Stimulated activated CD8-positive, alpha-beta memory T cell treated with anti-CD3 and anti-CD28 coated beads, Interleukin-12 subunit alpha, Interleukin-12 subunit beta, amount 100 ng/mL, for 24 hours (primary cell): ENCODE measurements at regions not wholly inside any gene's neighbourhood (a gene's known extent, or its start where the extent isn't known, plus 50 kb on each side); places are given as distances from the start of the nearest gene placed in this dataset.
"Not testable (repeated sequence)": the region's sequence is repeated elsewhere in the genome, so short reads cannot be mapped to it uniquely, and the experiment has no call there.

Experiments used
- DNase-seq: peaks from one replicate; pipeline ENCODE4 v3.0.0-alpha.2; 2020; ENCODE audit errors: extremely low read depth

GRCh38 chr15:36406366-36406765, 173.1 kb upstream of the CDIN1 start:
- no peak for DNase-seq

GRCh38 chr15:36406911-36407310, 172.5 kb upstream of the CDIN1 start:
- DNase-seq: no peak

- no peak for DNase-seq
Observed at GRCh38 chr15:36407647-36408046, 171.8 kb upstream of the CDIN1 start.

DNA sequence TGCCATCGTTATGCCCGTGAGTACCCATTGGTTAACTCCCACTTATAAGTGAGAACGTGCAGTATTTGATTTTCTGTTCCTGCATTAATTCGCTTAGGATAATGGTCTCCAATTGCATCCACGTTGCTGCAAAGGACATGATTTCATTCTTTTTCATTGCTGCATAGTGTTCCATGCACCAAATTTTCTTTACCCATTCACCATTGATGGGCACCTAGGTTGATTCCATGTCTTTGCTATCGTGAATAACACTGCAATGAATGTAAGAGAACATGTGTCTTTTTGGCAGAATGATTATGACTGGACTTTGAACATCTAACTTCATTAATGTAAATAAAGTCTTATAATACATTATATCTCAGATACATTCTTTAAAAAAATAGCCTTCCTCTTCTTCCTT, 169.6 kb upstream of the CDIN1 start:
- no peak for DNase-seq

GRCh38 chr15:36414670-36415069, 164.8 kb upstream of the CDIN1 start:
- DNase-seq: no peak

- no peak for DNase-seq
Observed at GRCh38 chr15:36415643-36416042, 163.8 kb upstream of the CDIN1 start.

DNA sequence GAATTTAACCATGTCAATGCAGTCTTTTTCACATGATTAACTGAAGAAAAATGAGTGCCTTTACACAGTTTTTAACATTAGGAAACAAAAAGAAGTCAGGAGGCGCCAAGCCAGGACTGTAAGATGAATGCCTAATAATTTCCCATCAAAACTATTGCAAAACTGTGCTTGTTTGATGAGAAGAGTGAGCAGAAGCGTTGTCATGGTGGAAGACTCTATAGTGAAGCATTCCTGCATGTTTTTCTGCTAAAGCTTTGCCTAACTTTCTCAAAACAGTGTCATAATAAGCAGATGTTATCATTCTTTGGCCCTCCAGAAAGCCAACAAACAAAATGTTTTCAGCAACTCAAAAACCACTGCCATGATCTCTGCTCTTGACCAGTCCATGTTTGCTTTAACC, 156.8 kb upstream of the CDIN1 start:
- no peak for DNase-seq

GRCh38 chr15:36426691-36427090, 152.7 kb upstream of the CDIN1 start:
- DNase-seq: no peak

GRCh38 chr15:36428102-36428845, 151.2 kb upstream of the CDIN1 start:
- no peak for DNase-seq

DNA sequence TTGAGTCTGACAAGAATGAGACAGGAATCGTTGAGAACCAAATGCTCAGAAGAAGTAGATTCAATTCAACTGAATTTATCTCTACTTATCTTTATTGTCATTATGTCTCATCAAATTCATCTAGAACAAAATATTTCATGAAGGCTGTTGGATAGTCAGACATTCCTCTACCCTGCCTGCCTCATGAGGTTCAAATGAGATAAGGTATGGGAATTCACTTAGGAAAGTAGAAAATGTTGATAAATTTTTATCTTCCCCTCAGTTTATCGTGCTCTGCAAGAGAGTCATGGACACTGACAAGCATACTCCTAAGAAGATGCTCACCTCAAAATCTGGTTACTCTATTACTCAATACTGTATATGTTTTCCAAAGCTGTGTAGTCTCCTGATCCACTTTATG, 149.7 kb upstream of the CDIN1 start:
- no peak for DNase-seq

GRCh38 chr15:36430280-36430679, 149.1 kb upstream of the CDIN1 start:
- DNase-seq: no peak

- DNase-seq: no peak
Observed at GRCh38 chr15:36430726-36431265, 148.6 kb upstream of the CDIN1 start.

DNA sequence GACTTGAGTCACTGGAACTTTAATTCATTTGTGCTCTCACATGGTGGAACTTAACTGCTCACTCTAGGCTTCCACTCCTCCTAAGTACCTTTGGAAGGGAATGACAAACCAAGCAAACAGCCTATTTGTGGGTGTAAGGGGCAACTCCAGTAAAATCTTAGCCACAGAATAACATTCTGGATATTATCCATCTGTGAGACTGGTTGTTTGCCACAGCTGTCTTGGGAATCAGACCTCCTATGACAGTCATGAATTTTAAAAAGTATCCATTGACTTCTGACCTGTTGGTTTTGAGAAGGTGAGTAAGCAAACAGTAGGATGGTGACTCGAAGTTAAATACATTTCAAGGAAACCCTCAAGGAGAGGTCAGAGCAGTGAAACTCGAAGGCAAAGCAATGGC, 147.3 kb upstream of the CDIN1 start:
- no peak for DNase-seq

GRCh38 chr15:36434177-36434576, 145.2 kb upstream of the CDIN1 start:
- DNase-seq: no peak

DNA sequence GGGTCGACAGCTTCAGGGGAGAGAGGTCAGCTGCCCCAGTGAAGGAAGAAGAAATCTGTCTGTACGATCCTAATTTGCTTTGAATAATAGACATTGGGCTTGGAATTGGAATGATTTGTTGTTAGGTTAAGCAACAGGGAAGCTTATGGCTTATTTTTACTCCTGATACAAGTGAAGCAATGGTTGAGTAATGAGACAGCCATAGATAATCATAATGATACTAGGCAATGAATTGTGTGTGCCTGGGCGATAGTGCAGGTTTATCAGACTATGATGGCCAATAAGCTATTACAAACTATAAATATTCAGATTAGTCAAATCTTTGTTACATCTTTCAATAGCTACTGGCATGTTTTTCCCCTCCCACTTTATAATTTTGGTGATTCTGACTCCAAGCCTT, 140.9 kb upstream of the CDIN1 start:
- no peak for DNase-seq

- no peak for DNase-seq
Observed at GRCh38 chr15:36447373-36447772, 132.1 kb upstream of the CDIN1 start.

DNA sequence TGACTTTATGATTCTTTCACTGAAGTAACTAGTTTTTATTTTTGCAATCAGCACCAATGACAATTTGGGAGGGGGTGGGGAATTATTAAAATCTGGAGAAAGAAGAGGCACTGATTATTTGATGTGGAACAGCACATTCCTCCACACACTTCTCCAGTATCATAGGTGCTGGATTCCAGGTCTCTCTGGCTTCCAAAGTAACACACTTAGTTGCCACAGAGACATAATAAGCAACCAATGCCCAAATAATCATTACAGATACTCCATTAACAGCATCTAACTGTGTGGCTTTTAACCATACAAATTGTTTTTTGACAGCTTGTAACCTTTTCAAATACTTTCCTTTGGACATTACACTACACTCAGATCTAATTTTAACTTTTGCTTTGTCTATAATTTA, 131.0 kb upstream of the CDIN1 start:
- no peak for DNase-seq

DNA sequence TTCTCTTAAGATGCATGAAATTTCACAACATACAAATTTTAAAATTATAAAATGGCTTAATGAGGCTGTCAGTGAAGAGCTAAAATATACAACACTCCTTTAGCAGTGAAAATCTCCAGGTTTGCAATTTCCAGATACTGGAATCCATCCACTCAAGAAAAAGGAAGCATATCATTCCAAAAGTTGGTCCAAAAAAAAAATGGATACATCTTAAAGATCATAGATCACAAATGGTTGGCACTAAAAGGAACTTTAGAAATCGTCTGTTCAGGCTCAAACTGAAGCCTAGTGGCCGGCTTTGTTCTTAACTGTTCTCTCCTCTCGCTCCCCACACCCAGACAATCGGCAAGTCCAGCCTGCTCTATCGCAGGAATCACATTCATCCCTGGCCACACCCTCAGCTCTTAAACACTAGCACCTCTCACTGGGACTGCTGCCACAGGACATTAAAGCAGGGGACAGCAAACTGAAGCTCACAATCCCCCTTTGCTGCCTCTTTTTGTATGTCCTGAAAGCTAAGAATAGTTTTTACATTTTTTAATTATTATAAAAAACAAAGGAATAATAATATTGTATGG, 130.3 kb upstream of the CDIN1 start:
- DNase-seq: no peak

DNA sequence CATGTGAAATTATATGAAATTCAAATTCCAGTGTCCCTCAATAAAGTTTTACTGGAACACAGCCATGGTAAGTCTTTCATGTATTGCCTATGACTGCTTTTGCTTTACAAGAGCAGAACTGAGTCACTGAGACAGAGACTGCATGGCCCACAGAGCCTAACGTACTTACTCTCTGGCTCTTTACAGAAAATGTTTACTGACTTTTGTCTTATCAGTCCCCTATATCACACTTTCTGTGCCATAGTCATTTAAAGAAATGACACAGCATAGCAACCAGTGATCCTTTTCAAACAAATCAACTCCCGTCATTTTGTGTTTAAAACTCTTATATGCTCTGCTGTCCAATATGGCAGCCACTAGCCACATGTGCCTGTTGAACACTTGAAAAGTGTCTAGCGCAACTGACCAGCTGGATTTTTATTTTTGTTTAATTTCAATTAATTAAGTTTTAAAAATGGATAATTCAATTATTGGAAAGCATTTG, 129.7 kb upstream of the CDIN1 start:
- no peak for DNase-seq

DNA sequence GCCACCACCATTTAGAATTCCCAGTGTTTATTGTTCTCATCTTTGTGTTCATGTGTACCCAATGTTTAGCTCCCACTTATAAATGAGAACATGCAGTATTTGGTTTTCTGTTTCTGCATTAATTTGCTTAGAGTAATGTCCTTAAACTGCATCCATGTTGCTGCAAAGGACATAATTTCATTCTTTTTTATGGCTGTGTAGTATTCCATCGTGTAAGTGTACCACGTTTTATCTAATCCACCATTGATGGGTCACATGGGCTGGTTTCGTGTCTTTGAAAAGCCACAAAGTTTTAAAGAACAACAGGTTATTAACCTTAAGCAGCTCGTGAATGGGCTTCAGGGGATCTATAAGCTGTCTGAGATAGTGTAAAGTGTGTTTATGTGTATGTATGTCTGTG, 125.2 kb upstream of the CDIN1 start:
- not testable (repeated sequence) for DNase-seq

DNA sequence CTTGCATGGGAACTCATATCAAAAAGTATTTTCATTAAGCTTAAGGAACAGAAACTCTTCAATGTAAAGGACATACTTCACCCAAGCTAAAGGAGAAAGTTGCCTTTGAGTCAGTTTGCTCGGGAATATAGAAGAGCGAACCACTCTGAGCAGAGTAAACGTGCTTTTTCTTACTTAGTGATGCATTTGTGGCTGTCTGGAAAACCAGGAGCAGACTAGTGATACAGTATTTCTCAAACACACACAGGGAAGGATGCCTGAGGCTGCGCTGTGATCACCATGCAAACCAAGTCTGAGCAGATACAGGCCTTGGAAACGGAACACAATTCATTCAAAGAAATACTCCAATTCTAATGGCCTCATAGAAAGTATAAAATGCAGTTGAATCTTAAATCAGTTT, 121.0 kb upstream of the CDIN1 start:
- DNase-seq: no peak

DNA sequence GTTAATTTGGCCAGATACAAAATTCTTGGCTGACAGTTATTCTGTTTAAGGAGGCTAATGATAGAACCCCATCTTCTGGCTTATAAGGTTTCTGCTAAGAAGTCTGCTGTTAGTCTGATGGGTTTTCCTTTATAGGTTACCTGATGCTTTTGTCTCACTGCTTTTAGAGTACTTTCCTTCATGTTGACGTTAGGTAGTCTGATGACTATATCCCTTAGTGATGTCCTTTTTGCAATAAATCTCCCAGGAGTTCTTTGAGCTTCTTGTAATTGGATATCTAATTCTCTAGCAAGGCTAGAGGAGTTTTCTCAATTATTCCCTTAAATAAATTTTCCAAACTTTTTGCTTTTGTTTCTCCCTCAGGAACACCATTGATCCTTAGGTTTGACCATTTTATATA, 114.1 kb upstream of the CDIN1 start:
- no peak for DNase-seq

GRCh38 chr15:36468746-36469145, 110.7 kb upstream of the CDIN1 start:
- DNase-seq: no peak
